ENCODE measurements at regions not wholly inside any gene's neighbourhood (a gene's known extent, or its start where the extent isn't known, plus 50 kb on each side); places are given as distances from the start of the nearest gene placed in this dataset.

- Histone ChIP-seq H3K79me2 (replicated peaks; ENCODE audit: insufficient read depth, low read length) (no peaks in the 10 kb centered on the region), H2AFZ (ENCODE audit: low read depth, low read length) (no peak overlapping the region), H3K27me3 (ENCODE audit: insufficient read depth, low read depth, low read length) (no peaks in the 10 kb centered on the region), H3K9ac (ENCODE audit: low read length) (no peak overlapping the region), H3K4me3 (ENCODE audit: low read length) (no peak overlapping the region), H3K27ac (ENCODE audit: low read length) (no peak overlapping the region), H3K9me2 (ENCODE audit: insufficient read depth, low read length) (no peaks in the 10 kb centered on the region), H3K36me3 (ENCODE audit: insufficient read depth, low read length) (no peaks in the 10 kb centered on the region), H4K20me1 (ENCODE audit: insufficient read depth) (no peaks in the 10 kb centered on the region), H3F3A (ENCODE audit: insufficient read depth, low read length, poor library complexity, severe bottlenecking) (no peaks in the 10 kb centered on the region), H3K9me3 (ENCODE audit: low read length) (no peaks in the 10 kb centered on the region), H3K4me2 (ENCODE audit: low read length) (no peak overlapping the region)
- TF ChIP-seq POLR2AphosphoS5 (IDR thresholded peaks at IDR 0.05) (no peak), MXI1 (conservative IDR thresholded peaks at IDR 0.05; ENCODE audit: poor library complexity, severe bottlenecking) (no peak), TAF1 (IDR thresholded peaks at IDR 0.05; ENCODE audit: low read depth) (no peak), CTCF (IDR thresholded peaks at IDR 0.05; ENCODE audit: poor library complexity, severe bottlenecking) (no peak), EP300 (conservative IDR thresholded peaks at IDR 0.05; ENCODE audit: poor library complexity, severe bottlenecking) (no peak), EZH2 (IDR thresholded peaks at IDR 0.05; ENCODE audit: borderline replicate concordance, insufficient read depth, low read length, poor library complexity, severe bottlenecking) (no peak), REST (IDR thresholded peaks at IDR 0.05; ENCODE audit: borderline replicate concordance) (no peak)
Measured at GRCh38 chr20:43397147-43397546, 60.5 kb upstream of the SRSF6 start.

GRCh38 chr20:43393052-43393451 is 64.6 kb upstream of the SRSF6 start:
- H2AFZ ChIP-seq (ENCODE audit: low read depth, low read length): no peak overlapping the region

GRCh38 chr20:43392561-43392960 is 65.1 kb upstream of the SRSF6 start:
- Histone ChIP-seq H3K4me3 (ENCODE audit: low read length) (no peak overlapping the region), H3K4me2 (ENCODE audit: low read length) (no peak overlapping the region), H3K27me3 (ENCODE audit: insufficient read depth, low read depth, low read length) (no peaks in the 10 kb centered on the region), H3K27ac (ENCODE audit: low read length) (no peak overlapping the region), H4K20me1 (ENCODE audit: insufficient read depth) (no peaks in the 10 kb centered on the region), H3K36me3 (ENCODE audit: insufficient read depth, low read length) (no peaks in the 10 kb centered on the region), H3K9ac (ENCODE audit: low read length) (no peak overlapping the region), H3F3A (ENCODE audit: insufficient read depth, low read length, poor library complexity, severe bottlenecking) (no peaks in the 10 kb centered on the region), H3K9me3 (ENCODE audit: low read length) (no peaks in the 10 kb centered on the region), H2AFZ (ENCODE audit: low read depth, low read length) (no peak overlapping the region), H3K9me2 (ENCODE audit: insufficient read depth, low read length) (no peaks in the 10 kb centered on the region), H3K79me2 (replicated peaks; ENCODE audit: insufficient read depth, low read length) (no peaks in the 10 kb centered on the region)
- no peak for TF ChIP-seq SMC3 (conservative IDR thresholded peaks at IDR 0.05; ENCODE audit: poor library complexity)
- TF ChIP-seq RAD21 (conservative IDR thresholded peaks at IDR 0.05): no peak

More at GRCh38 chr20:43393052-43393451, 64.6 kb upstream of the SRSF6 start:
- Histone ChIP-seq H4K20me1 (ENCODE audit: insufficient read depth) (no peaks in the 10 kb centered on the region), H3K9ac (ENCODE audit: low read length) (no peak overlapping the region), H3K9me2 (ENCODE audit: insufficient read depth, low read length) (no peaks in the 10 kb centered on the region), H3K4me2 (ENCODE audit: low read length) (no peak overlapping the region), H3K27me3 (ENCODE audit: insufficient read depth, low read depth, low read length) (no peaks in the 10 kb centered on the region), H3K27ac (ENCODE audit: low read length) (no peak overlapping the region), H3K36me3 (ENCODE audit: insufficient read depth, low read length) (no peaks in the 10 kb centered on the region), H3K79me2 (replicated peaks; ENCODE audit: insufficient read depth, low read length) (no peaks in the 10 kb centered on the region), H3F3A (ENCODE audit: insufficient read depth, low read length, poor library complexity, severe bottlenecking) (no peaks in the 10 kb centered on the region), H3K4me3 (ENCODE audit: low read length) (no peak overlapping the region), H3K9me3 (ENCODE audit: low read length) (no peaks in the 10 kb centered on the region)
- TF ChIP-seq TAF1 (IDR thresholded peaks at IDR 0.05; ENCODE audit: low read depth): no peak
- TF ChIP-seq EP300 (conservative IDR thresholded peaks at IDR 0.05; ENCODE audit: poor library complexity, severe bottlenecking): no peak
- no peak for TF ChIP-seq SMC3 (conservative IDR thresholded peaks at IDR 0.05; ENCODE audit: poor library complexity)
- no peak for TF ChIP-seq POLR2AphosphoS5 (IDR thresholded peaks at IDR 0.05)

Data from neural cell (in vitro differentiated cells).